H1 (cell line): ENCODE measurements at regions not wholly inside any gene's neighbourhood (a gene's known extent, or its start where the extent isn't known, plus 50 kb on each side); places are given as distances from the start of the nearest gene placed in this dataset.

ENCODE experiments used
- CTCF ChIA-PET: fragments of 300-600 bp; sonication (Branson Sonifier 250); formaldehyde crosslinking; loops from one replicate; lab custom pipeline; 2021; ENCODE audit not compliant: partially characterized antibody; lab: Charles Lee
- POLR2A ChIA-PET: fragments of 300-600 bp; sonication (Branson Sonifier 250); formaldehyde crosslinking; loops from one replicate; lab custom pipeline; 2021; ENCODE audit warnings: inconsistent platforms; ENCODE audit not compliant: partially characterized antibody; lab: Charles Lee
- DNase-seq, 2 experiments: peaks; one replicate each; pipeline versions ENCODE4 v3.0.0 to v3.0.0-alpha.2; 2010 to 2022; ENCODE audit warnings: low spot score in 2 of 2, low read depth in 1 of 2, mixed read lengths in 1 of 2
- FAIRE-seq: peaks from 2 replicates; lab custom pipeline; 2011; peaks lifted over from hg19 to GRCh38; lab: Jason Lieb, UNC
- H2AFZ ChIP-seq: 2 replicates; pipeline ENCODE4 v1.8.1; 2012; ENCODE audit warnings: low read length, inconsistent platforms
- H2AK5ac ChIP-seq: 2 replicates; pipeline ENCODE4 v1.6.1; 2013; ENCODE audit warnings: low read depth, low read length
- H2BK120ac ChIP-seq: replicated peaks from 2 replicates; pipeline ENCODE3; 2013; ENCODE audit warnings: low read depth, low read length, inconsistent platforms
- H2BK12ac ChIP-seq: 2 replicates; pipeline ENCODE4 v1.6.1; 2013; ENCODE audit warnings: low read depth, low read length
- H2BK15ac ChIP-seq: 2 replicates; pipeline ENCODE4 v1.6.1; 2013; ENCODE audit warnings: low read length
- H2BK20ac ChIP-seq: 2 replicates; pipeline ENCODE4 v1.6.1; 2013; ENCODE audit warnings: low read length
- H2BK5ac ChIP-seq: 2 replicates; pipeline ENCODE4 v1.6.1; 2013; ENCODE audit warnings: low read depth, low read length
- H3K14ac ChIP-seq: 2 replicates; pipeline ENCODE4 v1.6.1; 2013; ENCODE audit warnings: inconsistent platforms; ENCODE audit not compliant: insufficient read length
- H3K18ac ChIP-seq: 2 replicates; pipeline ENCODE4 v1.6.1; 2013; ENCODE audit warnings: low read length; ENCODE audit errors: extremely low read depth
- H3K23ac ChIP-seq: 2 replicates; pipeline ENCODE4 v1.6.1; 2013; ENCODE audit warnings: inconsistent platforms; ENCODE audit not compliant: insufficient read length
- H3K23me2 ChIP-seq: 2 replicates; pipeline ENCODE4 v1.6.1; 2013; ENCODE audit warnings: low read depth, low read length
- H3K27ac ChIP-seq: 2 replicates; pipeline ENCODE4 v1.6.1; 2011; ENCODE audit warnings: low read depth, low read length, inconsistent platforms
- H3K27me3 ChIP-seq, 4 experiments: replicated peaks in 1 of 4; 1 replicate in 1 of 4; 2 replicates in 3 of 4; pipeline versions ENCODE4 v1.6.1 to v1.8.1; 2011 to 2013; ENCODE audit warnings: low read length in 3 of 4, mild to moderate bottlenecking in 3 of 4, inconsistent platforms in 2 of 4, mixed read lengths in 2 of 4, moderate library complexity in 1 of 4; ENCODE audit not compliant: control insufficient read depth in 3 of 4, insufficient read depth in 3 of 4; ENCODE audit errors: extremely low read depth in 1 of 4
- H3K36me3 ChIP-seq, 4 experiments: 2 replicates each; pipeline versions ENCODE4 v1.6.1 to v1.8.1; 2011 to 2013; ENCODE audit warnings: mild to moderate bottlenecking in 4 of 4, low read length in 3 of 4, moderate library complexity in 2 of 4, control low read depth in 1 of 4, inconsistent platforms in 1 of 4; ENCODE audit not compliant: insufficient read depth in 4 of 4, control insufficient read depth in 2 of 4
- H3K4ac ChIP-seq: replicated peaks from 2 replicates; pipeline ENCODE3; 2013; ENCODE audit warnings: low read length, low read depth, mixed read lengths, inconsistent platforms; ENCODE audit not compliant: insufficient read length
- H3K4me1 ChIP-seq, 4 experiments: replicated peaks in 1 of 4; 1 replicate in 1 of 4; 2 replicates in 3 of 4; pipeline versions ENCODE4 v1.6.1 to v1.8.1; 2011 to 2013; ENCODE audit warnings: low read length in 3 of 4, inconsistent platforms in 2 of 4, mixed read lengths in 1 of 4; ENCODE audit not compliant: insufficient read depth in 4 of 4, control insufficient read depth in 3 of 4
- H3K4me2 ChIP-seq, 2 experiments: 2 replicates each; pipeline versions ENCODE4 v1.6.1 to v1.8.1; 2011 to 2013; ENCODE audit warnings: low read depth in 2 of 2, low read length in 2 of 2, control low read depth in 1 of 2, inconsistent platforms in 1 of 2, mild to moderate bottlenecking in 1 of 2; ENCODE audit not compliant: insufficient read depth in 1 of 2
- H3K4me3 ChIP-seq, 4 experiments: fragments of 200-600, 300-600 bp in 1 of 4; sonication (generic), shearing (Covaris generic), sonication (Bioruptor Twin) in 1 of 4; 2 replicates each; pipeline versions ENCODE4 v1.5.1 to v1.8.1; 2011 to 2016; ENCODE audit warnings: low read length in 4 of 4, low read depth in 3 of 4, control low read depth in 2 of 4, inconsistent platforms in 2 of 4, mild to moderate bottlenecking in 2 of 4, mixed read lengths in 1 of 4, moderate library complexity in 1 of 4; ENCODE audit not compliant: insufficient read depth in 2 of 4; ENCODE audit errors: extremely low read depth in 1 of 4
- H3K56ac ChIP-seq: replicated peaks from 2 replicates; pipeline ENCODE3; 2013; ENCODE audit warnings: low read depth, mild to moderate bottlenecking, mixed read lengths, low read length, inconsistent platforms; ENCODE audit not compliant: insufficient read length
- H3K79me1 ChIP-seq: 2 replicates; pipeline ENCODE4 v1.6.1; 2013; ENCODE audit warnings: low read depth, low read length, control low read depth
- H3K79me2 ChIP-seq, 2 experiments: 2 replicates each; pipeline versions ENCODE4 v1.6.1 to v1.8.1; 2012 to 2013; ENCODE audit warnings: low read length in 2 of 2, mild to moderate bottlenecking in 2 of 2, inconsistent platforms in 1 of 2; ENCODE audit not compliant: insufficient read depth in 2 of 2, control insufficient read depth in 1 of 2
- H3K9ac ChIP-seq, 4 experiments: replicated peaks in 1 of 4; 1 replicate in 1 of 4; 2 replicates in 3 of 4; pipeline versions ENCODE4 v1.6.1 to v1.8.1; 2011 to 2013; ENCODE audit warnings: low read depth in 3 of 4, low read length in 3 of 4, control low read depth in 2 of 4, mild to moderate bottlenecking in 2 of 4, moderate library complexity in 2 of 4, inconsistent platforms in 1 of 4; ENCODE audit errors: extremely low read depth in 1 of 4
- H3K9me3 ChIP-seq, 2 experiments: 2 replicates each; pipeline versions ENCODE4 v1.6.1 to v1.8.1; 2012 to 2013; ENCODE audit warnings: mild to moderate bottlenecking in 2 of 2, moderate library complexity in 2 of 2, control low read depth in 1 of 2, inconsistent platforms in 1 of 2, low read depth in 1 of 2, low read length in 1 of 2, mixed read lengths in 1 of 2; ENCODE audit not compliant: insufficient read depth in 2 of 2
- H4K20me1 ChIP-seq, 2 experiments: replicated peaks in 1 of 2; 2 replicates each; pipeline versions ENCODE3 to v1.8.1; 2011 to 2013; ENCODE audit warnings: inconsistent platforms in 2 of 2, low read length in 2 of 2, mild to moderate bottlenecking in 1 of 2; ENCODE audit not compliant: insufficient read depth in 2 of 2, control insufficient read depth in 1 of 2
- H4K5ac ChIP-seq: 2 replicates; pipeline ENCODE4 v1.6.1; 2013; ENCODE audit warnings: low read length, low read depth, mixed read lengths, inconsistent platforms; ENCODE audit not compliant: insufficient read length
- H4K8ac ChIP-seq: 2 replicates; pipeline ENCODE4 v1.8.0; 2013; ENCODE audit warnings: mild to moderate bottlenecking, moderate library complexity, low read length, inconsistent platforms; ENCODE audit not compliant: insufficient read depth; ENCODE audit errors: extremely low read depth
- H4K91ac ChIP-seq: replicated peaks from 2 replicates; pipeline ENCODE3; 2013; ENCODE audit warnings: low read length, mixed read lengths, inconsistent platforms; ENCODE audit not compliant: insufficient read length
- POLR2AphosphoS5 ChIP-seq: IDR thresholded peaks from 2 replicates; pipeline ENCODE4 v1.6.1; 2011; ENCODE audit warnings: low read depth, low read length
- RBBP5 ChIP-seq: IDR thresholded peaks from 2 replicates; pipeline ENCODE4 v1.7.1; 2012; ENCODE audit warnings: low read depth, mild to moderate bottlenecking, inconsistent platforms, low read length, moderate library complexity, borderline replicate concordance
- WGBS, 2 experiments: shearing (Covaris generic) in 1 of 2; methylation state at CpG; one replicate each; pipeline versions ENCODE4 v1.1.6 to v1.1.7; 2013 to 2015; ENCODE audit warnings: low lambda C conversion rate in 2 of 2, mixed read lengths in 2 of 2, inconsistent platforms in 1 of 2, low coverage in 1 of 2, missing lambda C conversion rate in 1 of 2; ENCODE audit not compliant: insufficient replicate concordance in 2 of 2, insufficient coverage in 1 of 2, insufficient read length in 1 of 2; ENCODE audit errors: extremely low coverage in 1 of 2, missing lambda C conversion rate in 1 of 2; 5-methylcytosine and 5-hydroxymethylcytosine counted together

DNA sequence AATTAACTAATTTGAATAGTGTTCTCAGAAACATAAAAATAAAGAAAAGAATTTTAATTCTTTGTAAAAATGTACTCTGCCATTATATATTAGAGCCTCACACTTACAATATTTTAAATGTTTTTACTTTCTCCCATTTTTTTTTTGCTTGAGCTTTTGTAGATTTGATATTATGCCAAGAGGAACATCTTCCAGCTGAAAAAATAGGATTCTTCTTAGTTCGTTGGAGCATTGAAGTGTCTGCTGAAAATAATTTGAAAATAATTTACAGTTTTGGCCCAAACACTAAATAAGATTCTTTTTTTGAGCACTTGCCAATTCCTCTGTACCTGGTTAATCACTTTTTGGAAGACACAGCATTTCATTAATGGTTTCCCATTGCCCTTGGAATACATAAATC lies 175.0 kb upstream of the COL11A1 start:
- H3K27ac ChIP-seq, result no peak overlapping the region
- no peaks in the 10 kb centered on the region for H4K20me1 ChIP-seq
- no peaks in the 10 kb centered on the region for H3K9me3 ChIP-seq
- H3K27me3 ChIP-seq, result no peaks in the 10 kb centered on the region
- no peak overlapping the region for H3K23ac ChIP-seq
- H2BK15ac ChIP-seq, result no peak overlapping the region
- 91% methylated on average over 1 of the region's 1 CpG; no CpG with 5 or more reads in 1 of the 2 experiments for WGBS, 2 experiments
- no peak overlapping the region for H4K8ac ChIP-seq
- no peak overlapping the region for H3K56ac ChIP-seq
- FAIRE-seq (no peak), DNase-seq (no peak)
- H2AK5ac ChIP-seq, result no peak overlapping the region
- H4K5ac ChIP-seq, result no peak overlapping the region
- no peaks in the 10 kb centered on the region for H3K79me2 ChIP-seq
- H3K36me3 ChIP-seq, result no peaks in the 10 kb centered on the region
- no peaks in the 10 kb centered on the region for H3K23me2 ChIP-seq
- no peak for TF ChIP-seq POLR2AphosphoS5
- no peak for TF ChIP-seq RBBP5
- no peak overlapping the region for H2BK120ac ChIP-seq
- H3K79me1 ChIP-seq, result no peaks in the 10 kb centered on the region
- H2BK20ac ChIP-seq, result no peak overlapping the region
- H3K14ac ChIP-seq, result no peak overlapping the region
- H2BK5ac ChIP-seq, result no peak overlapping the region
- no peak overlapping the region for H2BK12ac ChIP-seq
- no peak overlapping the region for H3K4ac ChIP-seq
- no peak overlapping the region for H3K4me2 ChIP-seq
- H2AFZ ChIP-seq, result no peak overlapping the region
- no peak overlapping the region for H3K9ac ChIP-seq
- no peak overlapping the region for H3K18ac ChIP-seq
- ChIA-PET CTCF (interaction anchor here (1.4 kb wide), 1 partner anchor 16 kb away, joined by 5 read pairs; no protein-coding TSS in a partner anchor), POLR2A (no interaction called here)
- H4K91ac ChIP-seq, result no peak overlapping the region
- no peaks in the 10 kb centered on the region for H3K4me1 ChIP-seq
- no peak overlapping the region for H3K4me3 ChIP-seq
